ENCODE measurements at regions not wholly inside any gene's neighbourhood (a gene's known extent, or its start where the extent isn't known, plus 50 kb on each side); places are given as distances from the start of the nearest gene placed in this dataset.
"Not testable (repeated sequence)": the region's sequence is repeated elsewhere in the genome, so short reads cannot be mapped to it uniquely, and the experiment has no call there.

DNA sequence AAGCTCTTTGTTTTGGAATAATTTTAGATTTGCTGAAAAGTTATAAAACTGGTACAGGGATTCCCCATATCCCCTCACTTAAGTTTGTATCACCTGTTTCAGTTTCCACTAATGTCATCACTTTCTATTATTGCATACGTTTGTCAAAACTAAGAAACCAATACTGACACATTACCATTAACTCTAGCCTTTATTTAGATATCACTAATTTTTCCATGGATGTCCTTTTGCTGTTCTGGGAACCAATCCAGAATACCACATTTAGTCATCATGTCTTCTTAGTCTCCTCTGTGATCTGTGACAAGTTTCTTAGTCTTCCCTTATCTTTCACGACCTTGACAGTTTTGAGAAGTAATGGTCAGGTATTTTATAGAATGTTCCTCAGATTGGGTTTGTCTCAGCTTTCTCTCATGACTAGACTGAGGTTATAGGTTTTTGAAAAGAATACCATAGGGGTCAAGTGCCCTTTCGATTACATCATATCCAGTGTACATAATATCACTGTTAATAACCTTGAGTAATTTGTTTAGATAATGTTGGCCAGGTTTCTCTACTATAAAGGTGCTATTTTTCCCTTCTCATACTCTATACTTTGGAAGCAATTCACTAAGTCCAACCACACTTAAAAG lies 51.9 kb upstream of the NMUR2 start:
- DNase-seq (ENCODE audit: low read depth), result no peak

DNA sequence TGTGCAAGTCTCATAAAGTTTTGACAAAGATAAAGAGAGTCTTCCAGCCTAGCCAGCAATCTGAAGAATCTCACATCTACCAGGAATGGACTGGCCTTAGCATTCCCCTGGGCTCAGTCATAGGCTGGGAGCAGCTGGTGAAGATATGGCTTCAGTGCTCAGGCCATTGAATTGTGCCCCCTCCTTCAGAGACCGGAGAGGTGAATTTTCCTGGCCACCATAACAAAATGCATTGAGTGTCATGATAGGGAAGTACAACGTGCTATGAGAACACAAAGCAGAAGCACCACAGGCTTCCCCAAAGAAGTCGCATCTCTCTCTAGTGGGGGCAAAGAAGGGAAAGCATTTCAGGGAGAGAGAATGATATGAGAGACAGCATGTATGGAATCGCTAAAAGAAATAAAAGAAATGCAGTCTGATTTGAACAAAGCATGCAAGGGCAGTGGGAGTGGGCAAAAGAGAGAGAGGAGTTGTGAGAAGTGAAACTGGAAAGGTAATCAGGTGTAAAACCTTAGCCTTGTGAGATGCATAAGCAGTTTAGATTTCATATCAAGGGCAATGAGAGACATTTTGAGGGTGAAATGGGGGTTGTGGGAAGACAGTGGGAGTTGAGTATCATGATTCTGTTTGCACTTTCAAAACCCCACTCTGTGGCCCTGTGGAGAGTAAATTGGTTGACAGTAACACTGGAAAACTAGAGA lies 57.1 kb upstream of the NMUR2 start:
- no peak for DNase-seq (ENCODE audit: low read depth)

DNA sequence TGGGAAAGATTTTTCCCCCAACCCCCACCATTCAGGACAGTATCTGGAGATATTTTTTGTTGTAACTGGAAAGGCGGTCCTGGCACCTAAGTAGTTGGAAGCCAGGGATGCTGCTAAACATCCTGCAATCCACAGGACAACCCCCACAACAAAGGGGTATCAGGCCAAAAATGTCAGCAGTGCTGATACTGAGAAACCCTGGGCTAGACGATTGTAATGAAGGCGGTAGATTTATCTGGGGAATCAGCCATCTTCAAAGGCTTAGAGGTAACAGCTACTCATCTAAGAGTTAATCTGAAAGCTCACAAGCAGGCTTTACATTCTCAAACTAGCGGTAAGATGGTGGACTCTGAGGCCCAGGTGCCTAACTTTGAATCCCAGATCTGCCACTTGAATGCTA lies 59.0 kb upstream of the NMUR2 start:
- DNase-seq (ENCODE audit: low read depth), result no peak

DNA sequence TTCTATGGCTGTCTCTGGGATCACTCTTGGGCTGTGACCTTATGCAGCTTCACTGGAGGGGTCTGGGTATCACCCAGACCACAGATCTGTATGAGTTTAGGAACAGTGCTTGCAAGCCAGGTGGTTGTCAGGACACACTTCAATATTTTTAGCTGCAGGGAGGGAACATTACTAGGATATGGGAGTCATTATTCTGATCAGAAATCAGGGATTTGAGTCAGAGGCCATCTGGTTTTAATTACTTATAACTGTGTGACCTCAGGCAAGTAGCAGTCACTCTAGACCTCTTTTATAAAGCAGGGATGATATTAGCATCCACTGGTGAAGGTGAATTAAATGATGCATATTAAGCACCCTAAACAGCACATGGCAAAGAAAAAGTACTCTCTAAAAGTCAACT lies 60.1 kb upstream of the NMUR2 start:
- DNase-seq (ENCODE audit: low read depth), result peak; percentile 22

DNA sequence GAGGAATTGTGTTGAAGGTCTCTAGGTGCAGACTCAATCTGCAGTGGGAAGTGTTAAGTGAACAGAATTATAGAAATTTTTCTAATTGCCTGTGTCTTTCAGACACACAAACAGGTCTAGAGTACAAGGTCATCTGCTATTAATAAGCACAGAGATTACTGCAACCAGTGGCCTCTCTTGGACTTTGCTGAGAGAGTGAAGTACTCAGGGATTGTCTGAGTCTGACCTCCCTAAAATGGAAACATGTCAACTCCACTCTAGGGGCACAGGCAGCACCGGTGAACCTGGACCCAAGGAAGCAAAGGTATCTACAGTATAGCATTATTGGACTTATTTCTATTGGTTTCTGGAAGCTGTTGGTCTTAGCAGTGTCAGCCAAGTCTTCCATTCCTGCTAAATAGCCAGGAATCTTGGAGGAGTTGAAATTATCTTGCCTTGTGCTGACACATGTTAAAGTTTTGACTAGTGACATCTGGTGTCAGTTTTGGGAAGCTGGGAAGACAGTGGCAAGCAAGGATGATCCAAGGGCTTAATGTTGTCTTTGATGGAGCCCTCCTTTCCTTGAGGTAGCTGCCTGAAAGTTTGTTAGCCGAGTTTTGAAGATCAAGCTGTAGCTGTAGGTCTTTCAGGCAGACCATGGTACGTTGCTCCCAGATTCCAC lies 61.1 kb upstream of the NMUR2 start:
- DNase-seq (ENCODE audit: low read depth), result no peak

DNA sequence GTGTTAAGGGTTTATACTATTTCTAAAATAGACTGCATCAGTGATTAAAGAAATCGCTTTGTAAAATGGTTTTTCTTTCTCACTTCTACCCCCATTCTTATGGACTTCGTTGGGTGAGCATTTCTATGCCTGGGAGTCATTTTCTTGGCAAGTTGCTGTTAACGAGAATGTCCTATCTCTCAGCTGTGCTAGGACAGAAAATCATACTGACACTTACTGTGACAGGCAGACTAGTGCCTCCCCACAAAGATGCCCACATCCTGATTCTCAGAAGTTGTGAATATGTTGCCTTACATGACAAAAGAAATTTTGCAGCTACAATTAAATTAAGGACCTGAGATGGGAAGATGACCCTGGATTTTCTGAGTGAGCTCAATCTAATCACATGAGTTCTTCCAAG lies 65.1 kb upstream of the NMUR2 start:
- no peak for DNase-seq (ENCODE audit: low read depth)

DNA sequence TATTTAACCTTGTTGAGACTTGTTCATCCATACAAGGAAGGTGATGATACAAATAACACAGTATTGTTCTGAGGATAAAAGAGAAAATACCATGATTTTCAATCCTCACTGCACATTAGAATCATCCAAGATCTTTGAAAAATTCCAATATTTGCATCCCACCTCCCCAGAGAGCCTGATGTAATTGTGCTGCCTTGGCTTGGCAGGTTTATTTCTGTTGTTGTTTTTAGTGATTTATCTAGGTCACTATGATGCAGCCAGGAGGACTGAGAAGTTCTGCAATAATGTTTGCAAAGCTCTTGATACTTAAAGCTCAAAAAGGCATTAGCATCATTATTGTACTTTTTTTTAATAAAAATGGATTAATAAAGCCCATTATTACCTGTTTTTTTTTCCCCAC lies 67.0 kb upstream of the NMUR2 start:
- DNase-seq (ENCODE audit: low read depth), result no peak

DNA sequence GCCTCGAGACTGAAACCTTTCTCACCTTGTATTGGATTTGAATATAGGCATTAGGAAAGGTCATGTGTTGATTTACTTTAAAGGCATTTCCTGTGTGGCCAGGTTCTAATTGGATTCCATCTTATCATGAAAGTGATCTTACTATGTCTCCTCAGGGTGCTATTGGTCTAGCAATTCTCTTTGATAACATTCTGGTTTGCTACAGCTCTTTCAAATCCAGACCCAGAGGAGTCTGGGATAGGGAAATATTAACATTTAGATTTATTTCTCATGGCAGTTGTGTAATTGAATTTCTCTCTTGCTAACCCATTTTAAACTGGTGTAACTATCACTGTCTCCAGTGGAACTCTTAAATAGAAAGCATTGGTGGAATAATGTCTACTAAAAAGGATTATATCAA lies 69.9 kb upstream of the NMUR2 start:
- no peak for DNase-seq (ENCODE audit: low read depth)

DNA sequence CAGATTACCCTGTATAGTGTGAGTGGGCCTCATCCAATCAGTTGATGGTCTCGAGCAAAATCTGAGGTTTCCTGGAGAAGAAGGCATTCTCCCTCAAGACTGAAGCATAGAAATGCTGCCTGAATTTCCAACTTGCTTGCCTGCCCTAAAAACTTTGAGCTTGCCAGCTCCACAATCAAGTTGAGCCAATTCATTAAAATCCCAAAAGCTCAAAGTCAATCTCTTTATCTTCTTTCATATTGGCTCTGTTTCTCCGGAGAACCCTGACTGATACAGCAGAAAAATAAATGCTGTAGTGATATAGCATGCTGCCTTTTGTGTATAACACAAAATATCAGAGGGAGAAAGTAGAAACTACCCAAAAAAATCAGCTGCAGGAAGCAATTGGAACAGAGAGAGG lies 72.5 kb upstream of the NMUR2 start:
- DNase-seq (ENCODE audit: low read depth), result no peak

DNA sequence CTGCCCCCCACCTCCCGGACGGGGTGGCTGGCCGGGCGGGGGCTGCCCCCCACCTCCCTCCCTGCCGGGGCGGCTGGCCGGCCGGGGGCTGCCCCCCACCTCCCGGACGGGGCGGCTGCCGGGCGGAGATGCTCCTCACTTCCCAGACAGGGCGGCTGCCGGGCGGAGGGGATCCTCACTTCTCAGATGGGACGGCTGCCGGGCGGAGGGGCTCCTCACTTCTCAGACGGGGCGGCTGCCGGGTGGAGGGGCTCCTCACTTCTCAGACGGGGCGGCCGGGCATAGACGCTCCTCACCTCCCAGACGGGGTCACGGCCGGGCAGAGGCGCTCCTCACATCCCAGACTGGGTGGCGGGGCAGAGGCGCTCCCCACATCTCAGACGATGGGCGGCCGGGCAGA lies 74.8 kb upstream of the NMUR2 start:
- DNase-seq (ENCODE audit: low read depth), result not testable (repeated sequence)

DNA sequence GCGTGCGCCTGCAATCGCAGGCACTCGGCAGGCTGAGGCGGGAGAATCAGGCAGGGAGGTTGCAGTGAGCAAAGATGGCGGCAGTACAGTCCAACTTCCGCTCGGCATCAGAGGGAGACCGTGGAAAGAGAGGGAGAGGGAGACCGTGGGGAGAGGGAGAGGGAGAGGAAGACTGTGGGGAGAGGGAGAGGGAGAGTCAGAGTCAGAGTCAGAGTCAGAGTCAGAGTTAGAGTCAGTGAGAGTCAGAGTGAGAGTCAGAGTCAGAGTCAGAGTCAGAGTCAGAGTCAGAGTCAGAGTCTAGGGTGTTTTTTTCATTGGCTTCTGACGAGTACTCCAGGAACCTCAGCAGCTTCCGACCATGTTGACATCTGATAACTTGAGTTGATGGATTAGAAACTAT lies 75.6 kb upstream of the NMUR2 start:
- not testable (repeated sequence) for DNase-seq (ENCODE audit: low read depth)

DNA sequence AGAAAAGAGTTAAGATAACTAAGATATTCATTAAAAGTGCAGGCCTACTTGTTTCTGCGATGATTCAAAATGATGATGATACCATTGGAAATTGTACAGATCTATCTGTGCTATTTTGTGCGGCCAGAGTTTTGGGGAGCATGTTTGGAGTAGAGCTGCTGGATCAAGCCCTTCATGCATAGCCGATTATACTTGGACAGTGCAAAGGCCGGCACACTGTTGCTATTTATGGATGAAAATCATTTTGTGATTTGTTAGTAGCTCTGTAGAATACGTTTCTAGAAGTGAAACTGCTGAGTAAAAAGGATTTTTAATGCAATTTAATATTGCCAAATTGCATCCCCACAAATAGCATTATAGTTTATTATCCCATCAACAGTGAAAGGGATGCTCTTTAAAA lies 82.1 kb upstream of the NMUR2 start:
- DNase-seq (ENCODE audit: low read depth), result no peak

DNA sequence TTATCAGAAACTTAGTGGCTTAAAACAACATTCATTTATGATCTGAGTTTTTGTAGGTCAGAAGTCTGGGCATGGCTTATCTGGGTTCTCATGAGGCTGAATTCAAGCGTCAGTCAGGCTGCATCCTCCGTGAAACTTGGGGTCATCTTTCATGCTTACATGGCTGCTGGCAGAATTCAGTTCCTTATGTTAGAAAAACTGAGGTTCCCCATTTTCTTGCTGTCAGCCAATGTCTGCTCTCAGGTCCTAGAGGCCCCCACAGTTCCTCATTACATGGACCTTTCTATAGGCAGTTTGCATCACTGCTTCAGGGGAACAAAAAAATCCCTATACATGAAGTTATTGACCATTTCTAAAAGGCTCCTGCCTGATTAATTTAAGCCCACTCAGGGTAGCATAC lies 83.8 kb upstream of the NMUR2 start:
- DNase-seq (ENCODE audit: low read depth), result no peak

DNA sequence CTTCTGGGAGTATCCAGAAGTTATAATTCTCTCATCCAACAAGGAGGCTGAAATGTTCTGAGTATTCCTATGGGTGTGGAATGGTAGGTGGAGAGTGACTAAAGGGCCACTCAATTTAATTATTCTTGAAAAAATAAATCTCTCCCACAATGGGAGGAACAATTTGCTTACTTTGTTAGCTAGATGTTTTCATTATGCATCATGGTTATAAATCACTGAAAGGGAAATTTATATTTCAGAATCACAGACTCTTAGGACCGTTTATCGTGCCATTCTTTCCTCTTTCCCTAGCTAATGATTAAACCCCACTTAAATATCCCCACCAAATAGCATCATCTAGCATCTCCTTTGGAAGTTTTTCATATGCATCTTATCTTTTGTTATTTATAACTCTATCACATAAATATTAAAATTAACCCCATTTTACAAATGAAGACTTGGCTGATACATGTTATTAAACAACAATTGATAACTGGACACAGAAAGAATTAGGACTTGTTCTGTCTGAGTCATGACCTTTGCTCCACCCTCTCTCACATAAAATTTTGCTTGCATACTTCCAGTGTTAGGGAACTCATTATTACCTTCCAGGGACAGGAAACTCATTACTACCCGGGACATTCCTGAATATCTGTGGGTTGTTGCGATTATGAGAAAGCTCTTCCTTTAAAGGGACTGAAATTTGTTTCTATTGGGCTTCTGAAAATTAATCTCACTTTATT lies 94.9 kb upstream of the NMUR2 start:
- no peak for DNase-seq (ENCODE audit: low read depth)

DNA sequence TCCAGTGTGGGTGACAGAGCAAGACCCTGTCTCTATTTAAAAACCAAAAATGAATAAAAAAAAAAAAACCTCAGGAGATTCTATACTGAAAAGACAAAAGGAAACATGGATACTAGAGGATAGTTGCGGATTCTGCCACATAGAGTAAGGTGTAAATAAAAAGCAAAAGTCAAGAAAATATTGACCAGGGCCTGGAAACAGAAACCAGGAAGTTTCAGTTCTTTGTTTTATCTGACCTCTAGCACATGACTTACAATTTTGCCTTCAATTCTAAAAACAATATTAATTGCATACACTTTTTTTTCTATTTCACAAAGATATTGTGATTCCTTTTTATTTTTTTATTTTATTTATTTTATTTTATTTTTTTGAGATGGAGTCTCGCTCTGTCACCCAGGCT lies 96.2 kb upstream of the NMUR2 start:
- DNase-seq (ENCODE audit: low read depth), result no peak

DNA sequence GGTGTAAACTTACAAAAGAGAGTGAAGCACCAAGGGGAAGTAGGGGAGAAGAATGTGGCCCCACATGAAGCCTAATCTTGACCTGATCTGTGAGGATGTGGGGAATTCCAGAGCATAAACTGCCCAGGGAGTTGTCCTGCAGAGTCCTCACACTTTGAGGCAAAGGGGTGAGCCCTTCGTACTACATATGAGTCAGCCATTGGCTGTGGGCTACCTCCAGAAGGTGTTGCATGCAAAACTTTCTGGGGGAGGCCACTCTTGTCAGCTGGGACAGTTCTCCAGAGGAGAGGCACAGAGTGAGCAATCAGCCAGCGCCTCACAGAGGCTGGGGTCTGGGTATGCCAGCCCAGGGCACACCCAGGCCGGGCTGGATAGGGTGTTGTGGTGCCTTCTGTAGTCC lies 98.1 kb upstream of the NMUR2 start:
- no peak for DNase-seq (ENCODE audit: low read depth)

DNA sequence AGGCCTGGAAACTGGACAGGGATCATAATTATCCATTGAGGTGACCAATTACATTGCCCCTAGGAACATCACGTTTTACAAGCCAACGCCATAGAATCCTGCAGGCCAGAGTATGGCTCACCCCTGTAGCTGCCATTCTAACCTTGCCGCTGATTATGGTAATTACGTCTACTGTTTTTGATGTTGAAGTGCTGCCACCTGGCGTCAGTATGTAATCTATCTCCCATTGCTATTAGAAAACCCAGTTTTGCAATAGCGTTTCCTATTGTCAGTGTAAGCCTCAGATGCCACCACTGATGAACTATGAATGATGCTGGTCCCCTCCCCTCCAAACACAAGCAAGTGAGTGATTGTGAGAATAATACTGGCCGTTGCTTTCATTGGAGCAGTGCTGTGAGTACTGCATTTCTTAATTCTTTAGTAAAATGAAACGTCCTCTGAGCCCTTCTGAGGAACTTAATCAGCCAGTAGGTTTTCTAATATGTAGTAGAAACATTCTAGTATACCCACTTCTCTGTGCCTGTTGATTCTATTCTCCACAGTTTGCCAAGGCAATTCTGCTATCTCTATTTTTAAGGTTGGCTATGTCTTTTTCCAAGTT lies 100.5 kb upstream of the NMUR2 start:
- DNase-seq (ENCODE audit: low read depth), result peak; percentile 25

DNA sequence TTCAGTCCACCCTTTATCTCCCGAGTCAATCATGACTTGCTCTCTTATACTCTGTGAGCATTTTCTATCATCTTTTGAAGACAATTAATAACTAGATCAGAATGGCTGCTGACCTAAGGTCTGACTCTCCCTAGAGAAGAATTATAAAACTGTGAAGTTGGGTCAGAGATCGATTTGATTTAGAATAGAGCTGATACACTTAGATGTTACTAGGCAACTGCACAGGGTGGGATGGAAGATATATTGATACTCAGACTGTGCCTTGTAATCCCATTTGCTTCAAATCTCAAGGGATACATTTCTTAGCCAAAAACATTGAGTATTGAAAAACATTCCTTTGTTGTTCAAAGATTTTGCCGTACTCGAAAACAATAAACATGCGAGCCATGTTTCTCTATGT lies 106.0 kb upstream of the NMUR2 start:
- no peak for DNase-seq (ENCODE audit: low read depth)

DNA sequence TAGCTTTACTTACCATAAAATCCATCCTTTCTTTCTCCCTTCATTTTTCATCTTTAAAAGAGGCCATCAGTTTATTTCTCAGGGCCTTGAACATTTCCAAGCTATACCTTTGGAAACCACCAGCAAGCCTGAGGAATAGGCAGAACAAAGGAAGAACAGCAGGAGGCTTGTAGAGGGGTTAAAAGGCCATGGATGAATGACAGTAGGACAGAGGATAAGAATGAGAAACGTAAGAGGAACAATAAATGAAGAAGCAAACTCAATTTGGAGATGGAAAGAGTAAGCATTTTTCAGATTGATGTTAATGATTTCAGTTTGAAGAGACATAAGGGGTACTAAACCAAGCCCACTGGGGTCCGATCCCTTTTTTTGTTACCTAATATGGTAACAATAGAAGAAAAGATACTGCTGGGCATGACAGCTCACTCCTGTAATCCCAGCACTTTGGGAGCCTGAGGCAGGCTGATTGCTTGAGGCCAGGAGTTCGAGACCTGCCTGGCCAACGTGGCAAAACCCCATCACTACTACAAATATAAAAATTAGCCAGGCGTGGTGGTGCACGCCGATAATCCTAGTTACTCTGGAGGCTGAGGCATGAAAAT lies 106.6 kb upstream of the NMUR2 start:
- DNase-seq (ENCODE audit: low read depth), result no peak

DNA sequence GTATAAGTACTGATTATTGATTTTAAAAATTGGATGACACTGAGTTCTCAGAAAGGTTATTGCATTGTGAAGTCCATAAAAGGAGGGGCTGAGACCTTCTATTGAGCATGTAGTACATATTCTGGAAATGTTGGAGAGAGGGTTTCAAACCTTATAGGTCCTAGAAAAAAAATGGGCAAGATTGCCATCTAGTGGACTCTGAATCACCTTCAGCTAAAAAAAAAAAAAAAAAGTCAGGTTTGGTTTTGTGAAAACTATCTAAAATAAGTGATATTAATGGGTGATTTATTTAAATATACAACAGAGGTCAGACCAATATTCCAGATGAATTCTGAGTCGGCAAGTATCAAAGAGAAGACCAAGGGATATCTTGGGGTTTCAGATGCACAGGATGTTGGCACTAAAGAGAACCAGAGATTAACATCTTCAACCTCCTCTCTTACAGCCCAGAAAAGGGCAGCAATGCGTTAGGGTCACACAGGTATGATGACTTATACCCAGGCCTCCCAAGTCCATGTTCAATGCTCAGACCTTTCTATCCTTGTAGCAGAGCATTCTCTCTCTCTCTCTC lies 109.8 kb upstream of the NMUR2 start:
- no peak for DNase-seq (ENCODE audit: low read depth)

DNA sequence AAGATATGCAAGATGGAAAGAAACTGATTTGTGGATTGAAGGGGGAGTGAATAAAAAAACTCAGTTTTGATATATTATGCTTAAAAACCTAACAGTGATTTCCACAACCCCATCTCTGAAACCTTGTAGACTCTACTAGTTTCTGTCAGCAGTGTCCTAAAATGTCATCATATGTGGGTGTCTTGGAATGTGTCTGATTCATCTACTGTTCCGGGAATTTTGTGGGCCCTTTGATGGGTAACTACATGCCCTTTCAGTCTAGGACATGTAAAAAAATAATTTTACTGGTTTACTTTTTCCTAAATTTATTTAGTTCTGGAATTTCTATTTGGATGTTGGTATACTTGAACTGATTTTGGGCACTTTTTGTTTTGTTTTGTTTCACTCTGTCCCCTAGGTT lies 118.9 kb upstream of the NMUR2 start:
- DNase-seq (ENCODE audit: low read depth), result no peak

All from HS-5 (cell line).